HCT116 (cell line): ENCODE measurements at regions not wholly inside any gene's neighbourhood (a gene's known extent, or its start where the extent isn't known, plus 50 kb on each side); places are given as distances from the start of the nearest gene placed in this dataset.

Source experiments
- ATAC-seq: fragments of 200-7000 bp; cut with Tn5 transposase; 2 replicates; pipeline ENCODE4 v1.9.1; 2020; ENCODE audit warnings: mild to moderate bottlenecking, moderate library complexity
- BruUV-seq: library from RNA; stranded (reverse); fragments of 400-500 nt; replicated peaks from 2 replicates; lab custom pipeline; 2021; lab: Mats Ljungman, UMichigan
- CTCF ChIA-PET: fragments of 300-600 bp; sonication (Branson Sonifier 250); formaldehyde crosslinking; loops from one replicate; lab custom pipeline; 2021; ENCODE audit warnings: antibody characterized with exemption; lab: Charles Lee
- POLR2A ChIA-PET: fragments of 300-600, 350-600 bp; sonication (Branson Sonifier 250); formaldehyde crosslinking; loops from one replicate; lab custom pipeline; 2021; ENCODE audit warnings: antibody characterized with exemption; lab: Charles Lee
- RAD21 ChIA-PET, 2 experiments: fragments of 300-600 bp; sonication (Branson Sonifier 250); formaldehyde crosslinking; loops; one replicate each; lab custom pipeline; 2023; ENCODE audit warnings: low total read pairs in 2 of 2; ENCODE audit not compliant: uncharacterized antibody in 2 of 2, unreplicated experiment in 2 of 2, low non-redundant PET in 1 of 2; lab: Charles Lee
- DNase-seq: peaks from one replicate; pipeline ENCODE4 v3.0.0-alpha.2; 2010; ENCODE audit warnings: low read depth, low spot score
- H2AFZ ChIP-seq: fragments of 200-600 bp; shearing (Covaris generic), sonication (generic); 2 replicates; pipeline ENCODE4 v1.6.1; 2017; ENCODE audit warnings: low read depth, mixed run types, mixed read lengths, antibody characterized with exemption, low read length; ENCODE audit not compliant: poor library complexity, severe bottlenecking
- H3K27ac ChIP-seq: 2 replicates; pipeline ENCODE4 v1.5.1; 2012; ENCODE audit warnings: low read depth, low read length
- H3K27me3 ChIP-seq: fragments of 200-600 bp; sonication (generic); 2 replicates; pipeline ENCODE4 v1.6.1; 2016; ENCODE audit warnings: mixed run types, low read length, mixed read lengths; ENCODE audit not compliant: insufficient read depth
- H3K36me3 ChIP-seq, 2 experiments: fragments of 200-500 bp in 1 of 2; fragments of 200-600 bp in 1 of 2; sonication (Bioruptor generic) in 1 of 2; sonication (generic) in 1 of 2; 2 replicates each; pipeline versions ENCODE4 v1.5.1 to v1.6.1; 2014 to 2016; ENCODE audit warnings: low read length in 2 of 2, inconsistent platforms in 1 of 2, mixed read lengths in 1 of 2, mixed run types in 1 of 2; ENCODE audit not compliant: insufficient read depth in 2 of 2, control insufficient read depth in 1 of 2
- H3K4me1 ChIP-seq, 2 experiments: fragments of 200-600 bp in 1 of 2; sonication (generic) in 1 of 2; 2 replicates each; pipeline versions ENCODE4 v1.5.1 to v1.6.1; 2012 to 2017; ENCODE audit warnings: low read length in 2 of 2, inconsistent platforms in 1 of 2, mild to moderate bottlenecking in 1 of 2, mixed read lengths in 1 of 2, mixed run types in 1 of 2, moderate library complexity in 1 of 2; ENCODE audit not compliant: insufficient read depth in 2 of 2, control insufficient read depth in 1 of 2
- H3K4me2 ChIP-seq: fragments of 200-600 bp; sonication (generic); 2 replicates; pipeline ENCODE4 v1.6.1; 2017; ENCODE audit warnings: mixed run types, low read length, mixed read lengths
- H3K4me3 ChIP-seq, 2 experiments: fragments of 200-600 bp in 1 of 2; sonication (generic) in 1 of 2; replicated peaks in 1 of 2; 2 replicates each; pipeline ENCODE4 v1.5.1; 2011 to 2016; ENCODE audit warnings: low read length in 2 of 2, control low read depth in 1 of 2, low read depth in 1 of 2, mild to moderate bottlenecking in 1 of 2, mixed read lengths in 1 of 2, mixed run types in 1 of 2
- H3K79me2 ChIP-seq: fragments of 200-600 bp; sonication (generic); 2 replicates; pipeline ENCODE4 v1.6.1; 2017; ENCODE audit warnings: mild to moderate bottlenecking, mixed run types, low read length, moderate library complexity, mixed read lengths; ENCODE audit not compliant: insufficient read depth
- H3K9ac ChIP-seq: fragments of 200-600 bp; sonication (generic); 2 replicates; pipeline ENCODE4 v1.6.1; 2016; ENCODE audit warnings: low read length, mixed read lengths
- H3K9me2 ChIP-seq: fragments of 200-600 bp; sonication (generic), shearing (Covaris generic); 2 replicates; pipeline ENCODE4 v1.6.1; 2017; ENCODE audit warnings: mixed run types, mild to moderate bottlenecking, moderate library complexity; ENCODE audit not compliant: insufficient read depth
- H3K9me3 ChIP-seq, 2 experiments: fragments of 200-500 bp in 1 of 2; fragments of 200-600 bp in 1 of 2; sonication (Bioruptor generic) in 1 of 2; sonication (generic) in 1 of 2; 2 replicates each; pipeline ENCODE4 v1.6.1; 2014 to 2017; ENCODE audit warnings: low read length in 2 of 2, mixed read lengths in 2 of 2, inconsistent platforms in 1 of 2, low read depth in 1 of 2, mild to moderate bottlenecking in 1 of 2, mixed run types in 1 of 2, moderate library complexity in 1 of 2; ENCODE audit not compliant: control insufficient read depth in 1 of 2, insufficient read depth in 1 of 2
- H4K20me1 ChIP-seq: fragments of 200-600 bp; sonication (generic), shearing (Covaris generic); 2 replicates; pipeline ENCODE4 v1.6.1; 2017; ENCODE audit warnings: mixed run types, mild to moderate bottlenecking, moderate library complexity; ENCODE audit not compliant: insufficient read depth
- EZH2phosphoT487 ChIP-seq: fragments of 200-600 bp; IDR thresholded peaks from 2 replicates; pipeline ENCODE4 v1.6.1; 2018; ENCODE audit warnings: antibody characterized with exemption, borderline replicate concordance
- JUND ChIP-seq: IDR thresholded peaks from 2 replicates; pipeline ENCODE4 v1.6.1; 2012
- POLR2AphosphoS5 ChIP-seq: IDR thresholded peaks from 2 replicates; pipeline ENCODE4 v1.6.1; 2011; ENCODE audit warnings: mild to moderate bottlenecking, low read depth, low read length, moderate library complexity
- REST ChIP-seq: IDR thresholded peaks from 2 replicates; pipeline ENCODE4 v1.6.1; 2012; ENCODE audit warnings: low read depth
- TCF7L2 ChIP-seq: IDR thresholded peaks from 2 replicates; pipeline ENCODE4 v1.7.0; 2011; ENCODE audit warnings: borderline replicate concordance, inconsistent platforms; ENCODE audit not compliant: insufficient read depth, insufficient read length; ENCODE audit errors: extremely low read depth
- ZFX ChIP-seq: fragments of 450-650 bp; IDR thresholded peaks from 2 replicates; pipeline ENCODE4 v1.6.1; 2017
- intact Hi-C: fragments of 100-400 bp; cut with micrococcal nuclease; formaldehyde crosslinking; loops from 2 replicates; pipeline ENCODE4 v1.10.0; 2022
- TF ChIP-seq, protein P1 (sequence below): IDR thresholded peaks from 2 replicates; pipeline ENCODE4 v1.6.1; 2012

DNA sequence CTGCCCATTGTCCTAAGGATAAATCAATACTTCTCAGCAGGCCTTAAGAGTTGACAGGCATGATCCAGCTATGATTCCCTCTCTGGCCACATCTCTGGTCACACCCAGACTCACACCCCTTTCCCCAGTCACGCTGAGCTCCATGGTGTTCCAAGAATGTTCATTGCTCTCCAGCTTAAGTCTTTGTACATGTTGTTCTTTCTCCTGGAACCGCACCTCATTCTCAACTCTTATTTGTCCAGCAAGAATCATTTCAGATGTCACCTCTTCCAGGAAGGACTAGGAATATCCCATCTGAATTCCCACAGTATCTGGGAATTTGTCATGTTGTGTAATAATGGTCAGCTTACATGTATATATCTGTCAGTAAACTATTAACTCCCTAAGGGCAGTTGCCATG is 118.3 kb upstream of the GALNT15 start:
- CTCF ChIA-PET = no interaction called here
- intact Hi-C loops = no loop called here
- no peak for DNase-seq
- BruUV-seq = no TSS peak
- RAD21 ChIA-PET = no interaction called here
- Histone ChIP-seq H3K4me1 (peaks cover 18 to 28% of the 10 kb centered on the region in 2 experiments), H2AFZ (no peak overlapping the region), H3K79me2 (no peaks in the 10 kb centered on the region), H3K4me2 (no peak overlapping the region), H3K9ac (no peak overlapping the region), H3K27ac (no peak overlapping the region), H3K36me3 (no peaks in the 10 kb centered on the region), H4K20me1 (no peaks in the 10 kb centered on the region), H3K27me3 (no peaks in the 10 kb centered on the region), H3K9me3 (no peaks in the 10 kb centered on the region), H3K4me3 (no peak overlapping the region), H3K9me2 (no peaks in the 10 kb centered on the region)
- POLR2A ChIA-PET = no interaction called here
- ATAC-seq = no peak
- TF ChIP-seq TCF7L2 = no peak
- no peak for TF ChIP-seq POLR2AphosphoS5
- TF ChIP-seq, protein P1, sequence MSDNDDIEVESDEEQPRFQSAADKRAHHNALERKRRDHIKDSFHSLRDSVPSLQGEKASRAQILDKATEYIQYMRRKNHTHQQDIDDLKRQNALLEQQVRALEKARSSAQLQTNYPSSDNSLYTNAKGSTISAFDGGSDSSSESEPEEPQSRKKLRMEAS = no peak
- no peak for TF ChIP-seq EZH2phosphoT487
- TF ChIP-seq REST = no peak
- no peak for TF ChIP-seq JUND
- no peak for TF ChIP-seq ZFX
